Mesendoderm (in vitro differentiated cells): ENCODE measurements at regions not wholly inside any gene's neighbourhood (a gene's known extent, or its start where the extent isn't known, plus 50 kb on each side); places are given as distances from the start of the nearest gene placed in this dataset.
"Not testable (repeated sequence)": the region's sequence is repeated elsewhere in the genome, so short reads cannot be mapped to it uniquely, and the experiment has no call there.

Source experiments
- DNase-seq: peaks from one replicate; pipeline ENCODE4 v3.0.0; 2013
- H2AK5ac ChIP-seq: 2 replicates; pipeline ENCODE4 v1.6.1; 2013; ENCODE audit warnings: low read length, inconsistent platforms
- H2BK120ac ChIP-seq: 2 replicates; pipeline ENCODE4 v1.6.1; 2013; ENCODE audit warnings: low read depth, mild to moderate bottlenecking, low read length, moderate library complexity, mixed read lengths
- H2BK15ac ChIP-seq: replicated peaks from 2 replicates; pipeline ENCODE4 v1.6.1; 2013; ENCODE audit warnings: low read depth, mild to moderate bottlenecking, moderate library complexity
- H2BK5ac ChIP-seq: 2 replicates; pipeline ENCODE4 v1.6.1; 2013; ENCODE audit warnings: low read length, inconsistent platforms
- H3K18ac ChIP-seq: 2 replicates; pipeline ENCODE4 v1.6.1; 2013; ENCODE audit warnings: mild to moderate bottlenecking, low read length, mixed read lengths
- H3K23ac ChIP-seq: one replicate; pipeline ENCODE4 v1.6.1; 2013; ENCODE audit warnings: low read length
- H3K27ac ChIP-seq: 2 replicates; pipeline ENCODE4 v1.5.1; 2013; ENCODE audit warnings: low read depth, mild to moderate bottlenecking, inconsistent platforms, low read length, moderate library complexity
- H3K27me3 ChIP-seq: 2 replicates; pipeline ENCODE4 v1.6.1; 2013; ENCODE audit warnings: low read length, control low read depth, mild to moderate bottlenecking, inconsistent platforms; ENCODE audit not compliant: insufficient read depth, poor library complexity
- H3K36me3 ChIP-seq: 2 replicates; pipeline ENCODE4 v1.6.1; 2013; ENCODE audit warnings: low read length, inconsistent platforms; ENCODE audit not compliant: control insufficient read depth, insufficient read depth
- H3K4ac ChIP-seq: one replicate; pipeline ENCODE4 v1.6.1; 2013; ENCODE audit warnings: low read depth, mild to moderate bottlenecking, low read length, moderate library complexity
- H3K4me1 ChIP-seq: 2 replicates; pipeline ENCODE4 v1.6.1; 2013; ENCODE audit warnings: low read depth, low read length, inconsistent platforms; ENCODE audit not compliant: control insufficient read depth
- H3K4me2 ChIP-seq: 2 replicates; pipeline ENCODE4 v1.6.1; 2013; ENCODE audit warnings: low read length
- H3K4me3 ChIP-seq: 2 replicates; pipeline ENCODE4 v1.5.1; 2013; ENCODE audit warnings: mild to moderate bottlenecking, low read length
- H3K56ac ChIP-seq: one replicate; pipeline ENCODE4 v1.6.1; 2013; ENCODE audit warnings: low read length
- H3K79me1 ChIP-seq: 2 replicates; pipeline ENCODE4 v1.6.1; 2013; ENCODE audit warnings: low read length, inconsistent platforms
- H3K79me2 ChIP-seq: 2 replicates; pipeline ENCODE4 v1.6.1; 2013; ENCODE audit warnings: mild to moderate bottlenecking, low read length; ENCODE audit not compliant: control insufficient read depth, insufficient read depth
- H3K9ac ChIP-seq: 2 replicates; pipeline ENCODE4 v1.6.1; 2013; ENCODE audit warnings: low read length, inconsistent platforms
- H4K5ac ChIP-seq: one replicate; pipeline ENCODE4 v1.6.1; 2013; ENCODE audit warnings: low read length
- H4K8ac ChIP-seq: one replicate; pipeline ENCODE4 v1.6.1; 2013; ENCODE audit warnings: low read depth, mild to moderate bottlenecking, control low read depth, low read length, moderate library complexity
- WGBS: extraction: QIAGEN DNeasy Blood & Tissue Kit; methylation state at CpG from one replicate; pipeline ENCODE4 v1.1.7; 2013; ENCODE audit warnings: low lambda C conversion rate, missing lambda C conversion rate; ENCODE audit not compliant: insufficient coverage; ENCODE audit errors: extremely low coverage; 5-methylcytosine and 5-hydroxymethylcytosine counted together

GRCh38 chr4:138592796-138593195, 350.6 kb upstream of the SLC7A11 start:
- Histone ChIP-seq H2BK15ac (no peak overlapping the region), H3K27me3 (no peaks in the 10 kb centered on the region), H3K18ac (no peak overlapping the region), H3K23ac (no peak overlapping the region), H4K5ac (no peak overlapping the region), H3K56ac (no peak overlapping the region), H3K4me3 (no peak overlapping the region), H3K79me2 (no peaks in the 10 kb centered on the region), H3K9ac (no peak overlapping the region), H2BK5ac (no peak overlapping the region), H3K4me1 (no peaks in the 10 kb centered on the region), H3K4me2 (no peak overlapping the region), H2AK5ac (no peak overlapping the region), H4K8ac (no peak overlapping the region), H3K79me1 (no peaks in the 10 kb centered on the region), H2BK120ac (no peak overlapping the region), H3K4ac (no peak overlapping the region), H3K36me3 (no peaks in the 10 kb centered on the region), H3K27ac (no peak overlapping the region)
- DNase-seq = no peak
- WGBS = no CpG with 5 or more reads among the region's 2 CpGs

DNA sequence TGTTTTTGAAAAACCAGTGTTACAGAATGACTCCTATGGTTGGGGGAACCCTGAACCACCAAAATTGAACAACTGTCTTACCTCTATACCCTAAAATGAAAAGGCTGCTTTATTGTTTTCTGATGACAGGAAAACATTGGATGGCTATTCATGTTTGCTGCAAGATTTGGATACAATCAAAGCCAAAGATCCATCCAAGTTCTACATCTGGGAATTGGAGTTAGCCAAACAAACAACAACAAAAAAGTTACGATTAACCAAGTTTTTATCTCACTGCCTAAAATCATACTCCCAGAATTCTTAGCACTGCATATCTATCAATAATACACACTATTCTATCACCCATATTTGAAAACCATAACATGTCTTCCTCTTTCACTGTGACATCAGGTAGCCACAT, 349.7 kb upstream of the SLC7A11 start:
- Histone ChIP-seq H3K27ac (no peak overlapping the region), H2AK5ac (no peak overlapping the region), H2BK120ac (no peak overlapping the region), H3K79me1 (no peaks in the 10 kb centered on the region), H3K9ac (no peak overlapping the region), H4K5ac (no peak overlapping the region), H3K18ac (no peak overlapping the region), H2BK5ac (no peak overlapping the region), H3K4me2 (no peak overlapping the region), H3K56ac (no peak overlapping the region), H3K4me3 (no peak overlapping the region), H3K79me2 (no peaks in the 10 kb centered on the region), H3K23ac (no peak overlapping the region), H3K4me1 (no peaks in the 10 kb centered on the region), H3K36me3 (no peaks in the 10 kb centered on the region), H2BK15ac (no peak overlapping the region), H4K8ac (no peak overlapping the region), H3K4ac (no peak overlapping the region), H3K27me3 (no peaks in the 10 kb centered on the region)
- WGBS = no CpG with 5 or more reads among the region's 1 CpG
- no peak for DNase-seq

DNA sequence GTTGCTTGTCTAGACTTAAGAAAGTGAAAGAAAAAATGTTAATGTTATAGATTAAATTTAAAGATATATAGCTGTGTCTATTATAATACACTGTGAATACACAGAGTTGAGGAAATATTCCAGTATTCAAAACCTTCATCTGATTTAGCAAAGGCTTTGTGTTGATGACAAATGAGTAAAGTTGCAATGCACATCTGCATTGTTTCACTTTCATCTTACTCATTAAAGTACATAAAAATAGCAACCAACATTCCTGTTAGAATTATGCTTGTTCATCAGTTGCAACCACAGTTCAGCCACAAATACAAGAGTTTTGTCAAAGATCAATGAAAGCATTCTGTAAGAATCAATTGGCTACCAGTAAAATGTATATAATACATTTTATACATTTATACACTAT, 346.4 kb upstream of the SLC7A11 start:
- Histone ChIP-seq H3K23ac (no peak overlapping the region), H3K4me2 (no peak overlapping the region), H3K79me2 (no peaks in the 10 kb centered on the region), H4K8ac (no peak overlapping the region), H3K4ac (no peak overlapping the region), H3K4me1 (no peaks in the 10 kb centered on the region), H3K27me3 (no peaks in the 10 kb centered on the region), H3K79me1 (no peaks in the 10 kb centered on the region), H4K5ac (no peak overlapping the region), H3K9ac (no peak overlapping the region), H3K4me3 (no peak overlapping the region), H3K18ac (no peak overlapping the region), H2BK5ac (no peak overlapping the region), H3K36me3 (no peaks in the 10 kb centered on the region), H3K56ac (no peak overlapping the region), H3K27ac (no peak overlapping the region), H2BK120ac (no peak overlapping the region), H2BK15ac (no peak overlapping the region), H2AK5ac (no peak overlapping the region)
- no peak for DNase-seq

- H3K4me3 ChIP-seq = no peak overlapping the region
- H4K8ac ChIP-seq = no peak overlapping the region
- H2BK5ac ChIP-seq = no peak overlapping the region
- H3K56ac ChIP-seq = no peak overlapping the region
- H3K27me3 ChIP-seq = no peaks in the 10 kb centered on the region
- no peak overlapping the region for H3K27ac ChIP-seq
- H3K79me2 ChIP-seq = no peaks in the 10 kb centered on the region
- no peak overlapping the region for H2BK120ac ChIP-seq
- no peaks in the 10 kb centered on the region for H3K79me1 ChIP-seq
- H3K36me3 ChIP-seq = no peaks in the 10 kb centered on the region
- no peak overlapping the region for H2AK5ac ChIP-seq
- no peak overlapping the region for H3K4ac ChIP-seq
- no peaks in the 10 kb centered on the region for H3K4me1 ChIP-seq
- DNase-seq = no peak
- no peak overlapping the region for H3K18ac ChIP-seq
- no peak overlapping the region for H3K23ac ChIP-seq
- H2BK15ac ChIP-seq = no peak overlapping the region
- H4K5ac ChIP-seq = no peak overlapping the region
- no peak overlapping the region for H3K4me2 ChIP-seq
- no CpG with 5 or more reads among the region's 2 CpGs for WGBS
- H3K9ac ChIP-seq = no peak overlapping the region
These were observed 337.0 kb upstream of the SLC7A11 start for GRCh38 chr4:138579146-138579545.

DNA sequence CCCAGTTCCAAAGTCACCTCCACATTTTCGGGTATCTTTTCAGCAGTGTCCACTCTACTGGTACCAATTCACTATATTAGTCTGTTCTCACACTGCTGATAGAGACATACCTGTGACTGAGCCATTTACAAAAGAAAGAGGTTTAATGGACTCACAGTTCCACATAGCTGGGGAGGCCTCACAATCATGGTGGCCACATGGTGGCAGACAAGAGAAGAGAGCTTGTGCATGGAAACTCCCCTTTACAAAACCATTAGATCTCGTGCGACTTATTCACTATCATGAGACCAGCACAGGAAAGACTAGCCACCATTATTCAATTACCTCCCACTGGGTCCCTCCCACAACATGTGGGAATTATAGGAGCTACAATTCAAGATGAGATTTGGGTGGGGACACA, 335.7 kb upstream of the SLC7A11 start:
- H4K5ac ChIP-seq, H3K4me3 ChIP-seq, H3K27me3 ChIP-seq, H2BK120ac ChIP-seq, H3K36me3 ChIP-seq, H2BK5ac ChIP-seq, H3K27ac ChIP-seq, H3K9ac ChIP-seq, H3K18ac ChIP-seq, H3K79me2 ChIP-seq, H3K4ac ChIP-seq, H3K4me2 ChIP-seq, H3K4me1 ChIP-seq, H2AK5ac ChIP-seq, H3K56ac ChIP-seq, H2BK15ac ChIP-seq, H3K23ac ChIP-seq, H4K8ac ChIP-seq, H3K79me1 ChIP-seq: not testable (repeated sequence)
- DNase-seq = peak; percentile 52
- WGBS = no CpG with 5 or more reads among the region's 3 CpGs

DNA sequence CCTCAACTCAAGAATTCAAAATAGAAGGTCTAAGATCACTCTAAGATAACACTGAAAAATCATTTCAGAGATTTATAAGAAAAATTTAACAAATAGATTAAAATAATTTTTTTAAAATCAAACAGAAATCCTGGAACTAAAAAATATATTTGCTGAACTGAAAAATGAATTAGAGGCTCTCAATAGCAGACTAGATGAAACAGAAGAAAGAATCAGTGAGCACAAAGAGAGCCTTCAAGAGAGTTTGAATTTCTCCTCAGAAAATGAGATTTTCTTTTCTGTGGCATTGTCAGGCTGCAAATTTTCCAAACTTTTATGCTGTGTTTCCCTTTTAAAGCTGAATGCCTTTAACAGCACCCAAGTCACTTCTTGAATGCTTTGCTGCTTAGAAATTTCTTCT, 335.0 kb upstream of the SLC7A11 start:
- no peak overlapping the region for H3K56ac ChIP-seq
- H3K4me2 ChIP-seq = no peak overlapping the region
- no peaks in the 10 kb centered on the region for H3K79me2 ChIP-seq
- no peak overlapping the region for H4K5ac ChIP-seq
- no peaks in the 10 kb centered on the region for H3K79me1 ChIP-seq
- no peak overlapping the region for H3K18ac ChIP-seq
- no peak overlapping the region for H2BK120ac ChIP-seq
- H3K4me1 ChIP-seq = no peaks in the 10 kb centered on the region
- no peak overlapping the region for H4K8ac ChIP-seq
- no peak overlapping the region for H2BK5ac ChIP-seq
- H2BK15ac ChIP-seq = no peak overlapping the region
- no peak overlapping the region for H3K4me3 ChIP-seq
- H2AK5ac ChIP-seq = no peak overlapping the region
- no peaks in the 10 kb centered on the region for H3K27me3 ChIP-seq
- no peak overlapping the region for H3K27ac ChIP-seq
- H3K9ac ChIP-seq = no peak overlapping the region
- no peaks in the 10 kb centered on the region for H3K36me3 ChIP-seq
- no peak overlapping the region for H3K23ac ChIP-seq
- no peak for DNase-seq
- no peak overlapping the region for H3K4ac ChIP-seq
